ENCODE measurements at regions not wholly inside any gene's neighbourhood (a gene's known extent, or its start where the extent isn't known, plus 50 kb on each side); places are given as distances from the start of the nearest gene placed in this dataset.

- no peaks in the 10 kb centered on the region for H3K4me1 ChIP-seq (ENCODE audit: low read depth, poor library complexity, severe bottlenecking)
- H3K9ac ChIP-seq = no peak overlapping the region
- no peaks in the 10 kb centered on the region for H3K79me2 ChIP-seq (ENCODE audit: insufficient read depth, low read depth)
- no peaks in the 10 kb centered on the region for H3K27me3 ChIP-seq (ENCODE audit: insufficient read depth, low read depth)
- H2AFZ ChIP-seq (ENCODE audit: low read depth) = no peak overlapping the region
- no peak overlapping the region for H3K4me3 ChIP-seq (IDR thresholded peaks at IDR 0.05; ENCODE audit: insufficient read depth, low read depth, low read length)
- no peak for TF ChIP-seq CTCF (conservative IDR thresholded peaks at IDR 0.05; ENCODE audit: low read depth, low read length)
- no peaks in the 10 kb centered on the region for H3K36me3 ChIP-seq (ENCODE audit: insufficient read depth)
- no peaks in the 10 kb centered on the region for H4K20me1 ChIP-seq (ENCODE audit: insufficient read depth)
- no peak overlapping the region for H3K27ac ChIP-seq
- no peak overlapping the region for H3K4me2 ChIP-seq
Observed at GRCh38 chrX:42515939-42516338, 262.0 kb downstream of the PPP1R2C start.

GRCh38 chrX:42505016-42505415, 272.9 kb downstream of the PPP1R2C start:
- no peak overlapping the region for H3K4me3 ChIP-seq (IDR thresholded peaks at IDR 0.05; ENCODE audit: insufficient read depth, low read depth, low read length)

GRCh38 chrX:42499620-42500019, 278.3 kb downstream of the PPP1R2C start:
- H3K4me2 ChIP-seq = no peak overlapping the region
- no peaks in the 10 kb centered on the region for H3K4me1 ChIP-seq (ENCODE audit: low read depth, poor library complexity, severe bottlenecking)
- H4K20me1 ChIP-seq (ENCODE audit: insufficient read depth) = no peaks in the 10 kb centered on the region
- H3K27ac ChIP-seq = no peak overlapping the region
- H3K79me2 ChIP-seq (ENCODE audit: insufficient read depth, low read depth) = no peaks in the 10 kb centered on the region
- H3K27me3 ChIP-seq (ENCODE audit: insufficient read depth, low read depth) = no peaks in the 10 kb centered on the region
- H2AFZ ChIP-seq (ENCODE audit: low read depth) = no peak overlapping the region
- no peak overlapping the region for H3K4me3 ChIP-seq (IDR thresholded peaks at IDR 0.05; ENCODE audit: insufficient read depth, low read depth, low read length)
- H3K9ac ChIP-seq = no peak overlapping the region
- H3K36me3 ChIP-seq (ENCODE audit: insufficient read depth) = no peaks in the 10 kb centered on the region
- TF ChIP-seq CTCF (conservative IDR thresholded peaks at IDR 0.05; ENCODE audit: low read depth, low read length) = no peak

More at GRCh38 chrX:42505016-42505415, 272.9 kb downstream of the PPP1R2C start:
- Histone ChIP-seq H2AFZ (ENCODE audit: low read depth) (no peak overlapping the region), H3K4me2 (no peak overlapping the region), H3K27me3 (ENCODE audit: insufficient read depth, low read depth) (no peaks in the 10 kb centered on the region), H3K36me3 (ENCODE audit: insufficient read depth) (no peaks in the 10 kb centered on the region), H3K9ac (no peak overlapping the region), H3K4me1 (ENCODE audit: low read depth, poor library complexity, severe bottlenecking) (no peaks in the 10 kb centered on the region), H3K27ac (no peak overlapping the region), H3K79me2 (ENCODE audit: insufficient read depth, low read depth) (no peaks in the 10 kb centered on the region), H4K20me1 (ENCODE audit: insufficient read depth) (no peaks in the 10 kb centered on the region)
- no peak for TF ChIP-seq CTCF (conservative IDR thresholded peaks at IDR 0.05; ENCODE audit: low read depth, low read length)

- Histone ChIP-seq H3K9ac (no peak overlapping the region), H3K36me3 (ENCODE audit: insufficient read depth) (no peaks in the 10 kb centered on the region), H4K20me1 (ENCODE audit: insufficient read depth) (no peaks in the 10 kb centered on the region), H3K4me3 (IDR thresholded peaks at IDR 0.05; ENCODE audit: insufficient read depth, low read depth, low read length) (no peak overlapping the region), H2AFZ (ENCODE audit: low read depth) (no peak overlapping the region), H3K4me2 (no peak overlapping the region), H3K27me3 (ENCODE audit: insufficient read depth, low read depth) (no peaks in the 10 kb centered on the region), H3K79me2 (ENCODE audit: insufficient read depth, low read depth) (no peaks in the 10 kb centered on the region), H3K27ac (no peak overlapping the region), H3K4me1 (ENCODE audit: low read depth, poor library complexity, severe bottlenecking) (no peaks in the 10 kb centered on the region)
- TF ChIP-seq CTCF (conservative IDR thresholded peaks at IDR 0.05; ENCODE audit: low read depth, low read length) = no peak
Observed at GRCh38 chrX:42497356-42497755, 280.6 kb downstream of the PPP1R2C start.

Data from KMS-11 (cell line).